COLO829 (cell line): ENCODE measurements at regions not wholly inside any gene's neighbourhood (a gene's known extent, or its start where the extent isn't known, plus 50 kb on each side); places are given as distances from the start of the nearest gene placed in this dataset.
"Not testable (repeated sequence)": the region's sequence is repeated elsewhere in the genome, so short reads cannot be mapped to it uniquely, and the experiment has no call there.

Source experiments
- DNase-seq: peaks from one replicate; pipeline ENCODE4 v3.0.0; 2012; ENCODE audit warnings: low spot score

- DNase-seq: no peak
Measured at GRCh38 chr4:124993838-124994237, 281.3 kb upstream of the ANKRD50 start.

DNA sequence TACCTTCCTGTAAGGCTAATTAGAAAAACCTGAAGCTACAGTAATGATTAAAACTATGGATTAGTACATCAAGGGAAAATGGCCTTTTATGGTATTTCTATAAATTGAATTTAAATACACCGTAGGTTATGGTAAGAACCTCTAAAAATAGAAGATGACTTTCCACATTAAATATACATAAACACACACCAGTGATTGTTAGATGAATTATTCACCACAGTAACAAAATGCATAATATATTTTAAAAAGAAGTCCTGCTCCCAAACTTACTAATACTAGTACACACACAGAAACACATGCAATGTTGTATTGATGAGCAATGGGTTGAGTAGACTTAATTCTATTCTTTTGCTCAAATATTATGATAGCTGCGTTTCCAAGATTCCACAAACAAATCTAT lies 277.9 kb upstream of the ANKRD50 start:
- DNase-seq: no peak

GRCh38 chr4:124980276-124980752 lies 267.8 kb upstream of the ANKRD50 start:
- no peak for DNase-seq

DNA sequence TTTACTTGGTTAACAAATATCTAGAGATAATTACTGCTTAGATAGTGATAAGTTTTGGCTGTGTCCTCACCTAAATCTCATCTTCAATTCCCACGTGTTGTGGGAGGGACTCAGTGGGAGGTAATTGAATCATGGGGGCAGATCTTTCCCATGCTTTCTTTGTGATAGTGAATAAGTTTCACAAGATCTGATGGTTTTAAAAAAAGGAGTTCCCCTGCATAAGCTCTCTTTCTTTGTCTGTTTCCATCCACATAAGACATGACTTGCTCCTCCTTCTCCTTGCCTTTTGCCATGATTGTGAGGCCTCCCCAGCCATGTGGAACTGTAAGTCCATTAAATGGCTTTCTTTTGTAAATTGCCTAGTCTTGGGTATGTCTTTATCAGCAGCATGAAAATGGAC lies 266.0 kb upstream of the ANKRD50 start:
- not testable (repeated sequence) for DNase-seq

- no peak for DNase-seq
Measured at GRCh38 chr4:124977045-124977444, 264.5 kb upstream of the ANKRD50 start.

DNA sequence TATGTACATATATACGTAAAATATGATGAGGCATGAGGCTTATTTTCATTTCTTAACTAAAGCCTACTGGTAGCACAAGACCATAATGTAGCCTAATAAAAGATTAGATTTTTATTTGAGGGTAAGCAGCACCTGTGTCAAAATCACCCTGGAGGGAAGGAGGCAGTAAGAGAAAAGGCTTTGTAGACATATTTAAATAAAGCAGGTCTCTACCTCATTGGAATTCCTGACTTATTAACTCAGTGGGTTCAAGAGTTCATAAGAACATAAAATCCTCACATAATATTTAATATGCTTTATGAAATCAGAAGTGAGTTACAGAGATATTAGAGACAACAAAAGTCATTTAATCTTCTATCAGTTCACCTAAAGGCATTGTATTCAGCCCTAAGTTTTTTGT lies 261.6 kb upstream of the ANKRD50 start:
- DNase-seq: no peak

DNA sequence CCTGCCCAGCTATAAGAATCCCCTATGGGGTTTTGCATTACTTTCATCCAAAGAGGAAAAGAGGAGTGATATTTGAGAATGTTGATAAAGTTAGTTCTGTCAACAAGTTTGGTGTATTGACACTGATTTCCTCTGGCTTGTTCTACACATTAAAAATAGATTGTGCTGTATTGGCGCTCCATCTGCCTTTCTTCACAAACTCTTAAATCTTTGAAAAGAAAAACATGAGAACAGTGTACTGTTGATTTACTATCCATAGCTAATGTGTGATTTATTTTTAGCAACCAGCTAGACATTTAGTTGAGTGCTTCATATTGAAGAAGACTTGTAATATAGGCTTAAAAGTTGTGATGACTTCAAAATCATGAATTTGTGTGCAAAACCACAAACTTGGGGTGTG lies 261.2 kb upstream of the ANKRD50 start:
- no peak for DNase-seq

DNA sequence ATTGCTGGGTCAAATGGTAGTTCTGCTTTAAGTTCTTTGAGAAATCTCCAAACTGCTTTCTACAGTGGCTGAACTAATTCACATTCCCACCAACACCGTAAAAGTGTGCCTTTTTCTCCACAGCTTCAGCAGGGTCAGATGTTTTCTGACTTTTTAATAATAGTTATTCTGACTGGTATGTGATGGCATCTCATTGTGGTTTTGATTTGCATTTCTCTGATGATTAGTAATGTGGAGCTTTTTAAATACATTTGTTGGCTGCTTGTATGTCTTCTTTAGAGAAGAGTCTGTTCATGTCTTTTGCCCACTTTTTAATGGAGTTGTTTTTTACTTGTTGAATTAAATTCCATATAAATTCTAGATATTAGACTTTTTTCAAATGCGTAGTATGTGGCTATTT lies 257.5 kb upstream of the ANKRD50 start:
- no peak for DNase-seq

DNA sequence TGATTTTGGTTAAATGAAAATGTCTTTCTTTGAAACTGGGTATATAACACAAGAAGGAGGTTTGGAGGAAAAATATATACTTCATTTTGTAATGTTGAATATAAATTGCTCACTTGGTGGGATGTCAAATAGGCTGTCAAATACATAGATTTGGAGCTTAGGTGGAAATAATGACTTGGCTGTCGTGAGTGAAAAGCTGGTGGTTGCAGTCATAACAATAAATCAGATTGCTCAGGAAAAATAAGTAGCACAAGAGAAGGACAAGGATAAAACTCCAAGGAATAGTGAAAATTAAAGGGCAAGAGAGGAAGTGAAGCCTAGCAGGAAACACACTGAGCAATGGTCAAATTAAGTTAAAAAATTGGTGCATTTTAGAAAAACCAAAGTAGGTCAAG lies 253.0 kb upstream of the ANKRD50 start:
- DNase-seq: no peak

- no peak for DNase-seq
Measured at GRCh38 chr4:124964852-124965496, 252.4 kb upstream of the ANKRD50 start.

GRCh38 chr4:124964251-124964650 lies 251.7 kb upstream of the ANKRD50 start:
- no peak for DNase-seq

DNA sequence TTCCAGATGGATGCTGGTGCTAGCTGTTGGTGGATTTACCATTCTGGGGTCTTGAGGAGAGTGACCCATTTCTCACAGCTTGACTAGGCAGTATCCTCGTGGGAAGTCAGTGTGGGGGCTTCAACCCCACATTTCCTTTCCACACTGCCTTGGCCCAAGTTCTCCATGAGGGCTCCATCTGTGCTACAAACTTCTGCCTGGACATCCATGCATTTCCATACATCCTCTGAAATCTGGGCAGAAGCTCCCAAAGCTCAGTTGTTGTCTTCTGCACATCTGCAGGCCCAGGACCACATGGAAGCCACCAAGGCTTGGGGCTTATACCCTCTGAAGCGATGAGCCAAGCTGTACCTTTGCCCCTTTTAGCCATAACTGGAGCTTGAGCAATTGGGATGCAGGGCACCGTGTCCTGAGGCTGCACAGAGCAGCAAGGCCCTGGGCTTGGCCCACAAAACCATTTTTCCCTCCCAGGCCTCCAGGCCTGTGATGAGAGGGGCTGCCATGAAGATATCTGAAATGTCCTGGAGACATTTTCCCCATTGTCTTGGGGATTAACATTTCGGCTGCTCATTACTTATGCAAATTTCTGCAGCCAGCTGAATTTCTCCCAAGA lies 248.7 kb upstream of the ANKRD50 start:
- DNase-seq: no peak

DNA sequence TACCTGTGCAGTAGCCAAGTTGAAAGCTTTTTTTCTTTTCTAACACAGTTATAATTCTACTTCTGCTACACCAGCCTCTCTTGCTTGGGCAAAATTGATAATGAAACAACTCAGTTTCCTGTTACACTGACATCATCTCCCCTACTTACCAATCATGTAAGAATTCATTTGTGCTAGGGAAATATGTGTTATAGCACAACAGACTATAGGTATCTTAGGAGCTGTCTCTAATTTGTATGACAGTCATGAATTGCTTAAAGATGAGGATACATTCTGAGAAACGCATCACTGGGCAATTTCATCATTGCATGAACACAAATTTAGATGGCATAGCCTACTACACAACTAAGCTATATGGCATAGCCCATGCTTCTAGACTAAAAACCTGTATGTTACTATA lies 246.3 kb upstream of the ANKRD50 start:
- no peak for DNase-seq

DNA sequence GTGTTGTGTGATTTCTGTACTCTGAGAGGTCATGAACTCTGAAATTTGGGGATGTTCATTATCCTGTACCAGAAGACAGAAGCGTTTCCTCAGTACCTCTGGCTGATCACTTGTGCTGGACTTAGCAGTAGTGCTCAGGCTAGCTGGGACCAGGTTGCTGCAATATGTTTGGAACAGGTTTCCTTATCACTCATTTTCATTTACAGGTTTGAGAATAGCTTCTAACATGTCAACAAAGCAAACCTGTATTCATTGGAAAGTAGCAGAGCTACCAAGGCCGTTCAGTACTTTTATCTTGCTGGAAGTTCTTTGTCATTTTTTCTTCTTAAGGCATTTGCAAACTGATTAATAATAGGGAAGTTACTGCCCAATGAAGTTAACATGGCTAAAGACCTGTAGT lies 242.9 kb upstream of the ANKRD50 start:
- DNase-seq: no peak

- no peak for DNase-seq
Measured at GRCh38 chr4:124954046-124954445, 241.5 kb upstream of the ANKRD50 start.

GRCh38 chr4:124953486-124953885 lies 241.0 kb upstream of the ANKRD50 start:
- no peak for DNase-seq

DNA sequence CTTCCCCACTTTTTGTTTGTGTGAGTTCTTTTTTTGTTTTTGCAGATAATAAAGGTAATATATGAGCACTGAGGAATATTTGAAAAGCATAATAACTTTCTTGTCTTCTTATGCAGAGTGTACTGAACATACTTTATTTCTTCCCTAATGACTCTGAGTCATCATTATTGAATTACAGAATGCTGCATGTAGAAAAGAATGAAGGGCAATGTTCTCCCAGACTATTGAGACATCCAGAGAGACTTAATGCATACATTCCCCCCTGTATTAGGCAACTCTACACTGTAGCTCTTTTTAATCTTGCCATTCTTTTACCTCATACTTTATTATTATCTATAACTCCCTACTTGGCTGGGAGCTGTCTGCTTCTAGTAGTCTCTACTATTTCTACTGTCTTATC lies 240.5 kb upstream of the ANKRD50 start:
- DNase-seq: peak; percentile 87

GRCh38 chr4:124952601-124953000 lies 240.1 kb upstream of the ANKRD50 start:
- peak; percentile 58 for DNase-seq

GRCh38 chr4:124948976-124949597 lies 236.6 kb upstream of the ANKRD50 start:
- DNase-seq: no peak

DNA sequence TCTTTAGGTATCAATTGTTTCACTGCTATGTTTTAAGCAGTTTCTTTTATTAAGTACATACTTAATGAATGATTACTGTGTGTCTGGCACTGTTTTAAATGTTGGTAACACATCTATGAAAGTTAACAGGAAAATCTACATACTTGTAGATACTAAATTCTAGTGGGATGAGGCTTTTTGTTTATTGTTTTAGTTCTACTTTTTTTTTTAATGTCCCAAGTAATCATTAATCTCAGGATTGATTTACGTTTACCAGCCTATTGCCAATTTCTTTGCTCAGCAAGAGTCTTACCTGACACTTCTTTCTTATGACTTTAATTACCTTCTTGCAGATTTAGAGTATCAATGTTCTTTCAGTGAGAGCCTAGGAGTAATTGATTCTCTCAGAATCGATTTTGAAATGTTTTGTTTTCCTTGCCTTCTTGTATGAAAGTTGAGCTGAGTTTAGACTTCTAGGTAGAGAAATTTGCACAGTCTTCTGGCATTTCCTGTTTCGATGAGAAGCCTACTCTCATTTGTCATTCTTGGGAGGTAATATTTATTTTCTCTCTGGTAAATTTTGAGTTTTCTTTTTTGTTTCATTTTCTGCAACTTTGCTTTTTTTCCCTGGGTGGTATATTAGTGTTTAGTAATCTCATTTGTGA lies 235.2 kb upstream of the ANKRD50 start:
- DNase-seq: no peak

- no peak for DNase-seq
Measured at GRCh38 chr4:124946696-124947095, 234.2 kb upstream of the ANKRD50 start.

- DNase-seq: no peak
Measured at GRCh38 chr4:124945422-124945821, 232.9 kb upstream of the ANKRD50 start.

- no peak for DNase-seq
Measured at GRCh38 chr4:124943938-124944337, 231.4 kb upstream of the ANKRD50 start.
